Thyroid gland (tissue), 4 donors: ENCODE measurements at regions not wholly inside any gene's neighbourhood (a gene's known extent, or its start where the extent isn't known, plus 50 kb on each side); places are given as distances from the start of the nearest gene placed in this dataset.

ENCODE experiments used
- DNase-seq, 2 donors: peaks; one replicate each; pipeline ENCODE4 v3.0.0-alpha.2; 2019
- H3K27ac ChIP-seq, 3 donors: fragments of 200-600 bp; sonication (generic); 1 replicate in 2 of 3; 2 replicates in 1 of 3; pipeline ENCODE4 v1.5.1; 2016 to 2019; ENCODE audit warnings: mild to moderate bottlenecking in 1 of 3, moderate library complexity in 1 of 3
- H3K27me3 ChIP-seq: fragments of 200-600 bp; sonication (generic); one replicate; pipeline ENCODE4 v1.5.1; 2019
- H3K36me3 ChIP-seq, 2 donors: fragments of 200-600 bp; sonication (generic); one replicate each; pipeline ENCODE4 v1.5.1; 2016 to 2019
- H3K4me1 ChIP-seq, 2 donors: fragments of 200-600 bp; sonication (generic); one replicate each; pipeline ENCODE4 v1.5.1; 2017 to 2019
- H3K4me3 ChIP-seq, 3 donors: fragments of 200-600 bp; sonication (generic); replicated peaks in 1 of 3; 1 replicate in 2 of 3; 2 replicates in 1 of 3; pipeline ENCODE4 v1.5.1; 2016; ENCODE audit warnings: mild to moderate bottlenecking in 1 of 3
- H3K9me3 ChIP-seq: fragments of 200-600 bp; sonication (generic); one replicate; pipeline ENCODE4 v1.5.1; 2017
- POLR2A ChIP-seq, 2 donors: fragments of 450-650 bp; IDR thresholded peaks; one replicate each; pipeline ENCODE4 v1.6.1; 2017; ENCODE audit warnings: antibody characterized with exemption in 2 of 2, mild to moderate bottlenecking in 2 of 2, moderate library complexity in 1 of 2
- WGBS, 2 donors: methylation state at CpG; one replicate each; pipeline ENCODE4 v1.1.5; 2017; 5-methylcytosine and 5-hydroxymethylcytosine counted together
- intact Hi-C: fragments of 100-400 bp; cut with DNase I; formaldehyde crosslinking; loops from one replicate; pipeline ENCODE4 v1.15.1; 2023
- TF ChIP-seq, protein P1 (sequence below), 6 experiments: fragments of 200-600 bp in 3 of 6; fragments of 450-650 bp in 3 of 6; sonication (generic) in 3 of 6; IDR thresholded peaks; one replicate each; pipeline ENCODE4 v1.5.1; 2016 to 2019; ENCODE audit warnings: antibody characterized with exemption in 6 of 6, mild to moderate bottlenecking in 2 of 6, inconsistent platforms in 1 of 6, moderate library complexity in 1 of 6

DNA sequence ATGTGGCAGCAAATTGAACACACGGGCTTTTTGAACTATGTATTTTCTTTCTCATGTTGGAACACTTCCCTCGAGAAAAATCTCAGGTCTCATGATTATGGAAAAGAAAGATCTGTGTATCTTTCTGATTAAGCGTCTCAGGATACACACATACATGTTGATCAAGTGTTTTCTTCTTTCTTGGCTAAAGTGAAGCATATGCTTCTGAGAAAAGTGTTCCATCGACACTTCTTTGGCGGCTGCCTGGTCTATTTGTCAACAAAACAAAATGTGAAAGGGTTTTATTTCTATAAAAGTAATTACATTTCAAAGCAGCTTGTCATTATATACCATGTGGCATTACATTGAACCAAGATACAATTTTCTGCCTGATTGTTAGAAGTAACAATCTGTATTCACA is 157.5 kb downstream of the DLEU7 start:
- Histone ChIP-seq H3K36me3 (no peaks in the 10 kb centered on the region), H3K4me3 (no peak overlapping the region), H3K9me3 (no peaks in the 10 kb centered on the region), H3K4me1 (peaks cover 4 to 16% of the 10 kb centered on the region in 2 donors), H3K27ac (peak overlapping the region in 2 of 3 donors; percentile 35 to 36), H3K27me3 (no peaks in the 10 kb centered on the region)
- intact Hi-C loops: no loop called here
- WGBS, 2 donors: 63 to 73% methylated on average over 5 of the region's 5 CpGs
- DNase-seq: no peak
- no peak for TF ChIP-seq POLR2A (IDR thresholded peaks at IDR 0.05)
- TF ChIP-seq, protein P1, sequence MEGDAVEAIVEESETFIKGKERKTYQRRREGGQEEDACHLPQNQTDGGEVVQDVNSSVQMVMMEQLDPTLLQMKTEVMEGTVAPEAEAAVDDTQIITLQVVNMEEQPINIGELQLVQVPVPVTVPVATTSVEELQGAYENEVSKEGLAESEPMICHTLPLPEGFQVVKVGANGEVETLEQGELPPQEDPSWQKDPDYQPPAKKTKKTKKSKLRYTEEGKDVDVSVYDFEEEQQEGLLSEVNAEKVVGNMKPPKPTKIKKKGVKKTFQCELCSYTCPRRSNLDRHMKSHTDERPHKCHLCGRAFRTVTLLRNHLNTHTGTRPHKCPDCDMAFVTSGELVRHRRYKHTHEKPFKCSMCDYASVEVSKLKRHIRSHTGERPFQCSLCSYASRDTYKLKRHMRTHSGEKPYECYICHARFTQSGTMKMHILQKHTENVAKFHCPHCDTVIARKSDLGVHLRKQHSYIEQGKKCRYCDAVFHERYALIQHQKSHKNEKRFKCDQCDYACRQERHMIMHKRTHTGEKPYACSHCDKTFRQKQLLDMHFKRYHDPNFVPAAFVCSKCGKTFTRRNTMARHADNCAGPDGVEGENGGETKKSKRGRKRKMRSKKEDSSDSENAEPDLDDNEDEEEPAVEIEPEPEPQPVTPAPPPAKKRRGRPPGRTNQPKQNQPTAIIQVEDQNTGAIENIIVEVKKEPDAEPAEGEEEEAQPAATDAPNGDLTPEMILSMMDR (IDR thresholded peaks at IDR 0.05): no peak

DNA sequence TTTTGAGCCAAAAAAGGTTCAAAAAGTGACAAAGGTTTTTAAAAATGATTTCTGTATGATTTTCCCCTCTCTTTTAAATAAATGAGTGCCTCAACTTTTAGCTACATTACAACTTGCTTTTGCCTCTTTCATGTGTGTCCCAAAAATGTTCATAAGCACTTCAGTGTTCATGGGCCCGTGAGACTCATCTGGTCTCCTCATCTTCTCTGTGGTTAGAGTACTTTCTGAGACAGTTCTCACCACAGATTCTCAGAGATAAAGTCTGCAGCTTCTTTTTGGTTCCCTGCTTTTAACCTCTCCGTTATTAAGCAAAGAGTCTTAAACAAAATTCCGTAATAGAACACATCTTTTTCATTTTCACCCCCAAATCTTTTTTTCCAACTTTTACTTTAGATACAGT is 156.9 kb downstream of the DLEU7 start:
- no peaks in the 10 kb centered on the region for H3K9me3 ChIP-seq
- no peaks in the 10 kb centered on the region for H3K36me3 ChIP-seq
- WGBS, 2 donors: 82 to 84% methylated on average over 3 of the region's 3 CpGs
- H3K27me3 ChIP-seq: no peaks in the 10 kb centered on the region
- intact Hi-C loops: no loop called here
- peaks cover 4 to 22% of the 10 kb centered on the region in 2 donors for H3K4me1 ChIP-seq
- H3K27ac ChIP-seq: no peak overlapping the region
- DNase-seq: no peak
- H3K4me3 ChIP-seq: no peak overlapping the region
- TF ChIP-seq POLR2A (IDR thresholded peaks at IDR 0.05): no peak
- TF ChIP-seq, protein P1 (IDR thresholded peaks at IDR 0.05): no peak

DNA sequence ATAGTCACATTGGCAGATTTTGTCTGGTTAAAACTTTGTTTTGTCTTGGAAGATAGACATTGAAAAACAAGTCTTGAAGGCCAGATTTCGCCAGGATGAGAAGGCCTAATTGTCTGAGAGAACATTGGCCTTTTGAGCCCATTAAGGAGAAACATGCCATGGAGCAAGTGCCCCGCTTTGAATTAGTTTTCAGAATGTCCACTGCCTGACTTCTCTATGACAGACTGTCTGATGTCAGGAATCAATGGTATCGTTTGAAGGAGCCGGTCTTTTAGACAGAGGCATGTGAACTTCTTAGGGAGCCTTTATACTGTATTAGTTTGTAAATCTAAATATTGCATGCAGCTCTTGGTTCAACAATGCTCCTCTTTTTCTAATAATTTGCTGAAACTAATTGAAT is 155.9 kb downstream of the DLEU7 start:
- peaks cover 4 to 32% of the 10 kb centered on the region in 2 donors for H3K4me1 ChIP-seq
- no peak for DNase-seq
- H3K27ac ChIP-seq: no peak overlapping the region
- TF ChIP-seq, protein P1 (IDR thresholded peaks at IDR 0.05): no peak
- no peak for TF ChIP-seq POLR2A (IDR thresholded peaks at IDR 0.05)
- 93 to 96% methylated on average over 4 of the region's 4 CpGs for WGBS, 2 donors
- H3K9me3 ChIP-seq: no peaks in the 10 kb centered on the region
- H3K36me3 ChIP-seq: no peaks in the 10 kb centered on the region
- H3K27me3 ChIP-seq: no peaks in the 10 kb centered on the region
- intact Hi-C loops: no loop called here
- H3K4me3 ChIP-seq: no peak overlapping the region

DNA sequence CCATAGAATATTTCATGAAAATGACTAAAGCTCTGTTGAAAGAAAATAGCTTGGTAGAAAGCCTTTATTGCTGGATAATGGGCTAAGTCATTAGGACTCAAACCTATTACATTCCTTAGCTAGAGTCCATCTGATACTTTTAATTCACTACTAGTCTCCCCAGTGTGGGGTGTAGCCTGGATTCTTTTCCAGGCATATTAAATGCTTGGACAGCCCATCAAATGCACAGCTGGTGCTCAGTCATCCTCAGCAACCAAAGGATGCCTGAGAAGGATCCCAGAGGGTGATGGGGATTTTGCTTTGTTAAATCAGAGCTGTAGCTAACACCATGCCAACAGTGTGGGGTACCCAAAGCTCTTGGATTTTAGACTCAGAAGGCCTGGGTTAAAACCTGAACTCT is 153.5 kb downstream of the DLEU7 start:
- no peaks in the 10 kb centered on the region for H3K9me3 ChIP-seq
- no peak overlapping the region for H3K4me3 ChIP-seq
- intact Hi-C loops: no loop called here
- H3K27me3 ChIP-seq: no peaks in the 10 kb centered on the region
- no peak overlapping the region for H3K27ac ChIP-seq
- H3K36me3 ChIP-seq: no peaks in the 10 kb centered on the region
- no peak for DNase-seq
- no peak for TF ChIP-seq POLR2A (IDR thresholded peaks at IDR 0.05)
- TF ChIP-seq, protein P1 (IDR thresholded peaks at IDR 0.05): no peak
- peaks cover 12 to 50% of the 10 kb centered on the region in 2 donors for H3K4me1 ChIP-seq

DNA sequence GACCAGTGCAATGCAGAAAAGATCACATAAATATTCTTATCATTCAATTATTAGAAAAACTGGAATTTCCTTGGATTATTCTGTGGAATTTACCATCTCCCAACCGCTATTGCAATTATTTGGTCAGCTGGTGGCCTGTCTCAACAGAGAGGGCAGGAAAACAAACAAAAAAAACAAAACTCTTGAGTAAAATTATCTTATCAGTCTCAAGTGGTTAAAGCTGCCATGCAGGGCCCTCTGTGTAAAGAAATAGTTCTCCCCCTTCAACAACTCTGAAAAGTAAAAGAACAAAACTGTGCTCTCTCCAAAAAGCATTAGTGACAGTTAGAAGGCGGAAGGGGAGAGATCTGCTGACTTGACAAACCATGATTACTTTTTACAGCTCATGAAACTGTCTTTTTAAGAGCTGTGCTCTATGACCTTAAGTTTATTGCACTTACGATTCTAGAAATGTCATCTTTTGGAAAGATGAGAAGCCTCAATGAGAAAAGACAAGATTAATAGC is 152.3 kb downstream of the DLEU7 start:
- TF ChIP-seq, protein P1 (IDR thresholded peaks at IDR 0.05): no peak
- no peak for TF ChIP-seq POLR2A (IDR thresholded peaks at IDR 0.05)
- peak overlapping the region in 1 of 3 donors; percentile 21 for H3K27ac ChIP-seq
- H3K4me1 ChIP-seq: peaks cover 8 to 39% of the 10 kb centered on the region in 2 donors
- DNase-seq: no peak
- H3K4me3 ChIP-seq: no peak overlapping the region
- H3K27me3 ChIP-seq: no peaks in the 10 kb centered on the region
- intact Hi-C loops: no loop called here
- H3K36me3 ChIP-seq: no peaks in the 10 kb centered on the region
- no peaks in the 10 kb centered on the region for H3K9me3 ChIP-seq
- 78 to 81% methylated on average over 3 of the region's 3 CpGs for WGBS, 2 donors
